ENCODE measurements at regions not wholly inside any gene's neighbourhood (a gene's known extent, or its start where the extent isn't known, plus 50 kb on each side); places are given as distances from the start of the nearest gene placed in this dataset.

- no peak for DNase-seq (ENCODE audit: low read depth in 2 of 2)
Measured at GRCh38 chr12:91922139-91922538, 223.5 kb downstream of the BTG1 start.

GRCh38 chr12:91921555-91921954, 224.1 kb downstream of the BTG1 start:
- no peak for DNase-seq (ENCODE audit: low read depth in 2 of 2)

GRCh38 chr12:91920741-91921140, 224.9 kb downstream of the BTG1 start:
- DNase-seq (ENCODE audit: low read depth in 2 of 2) = no peak

GRCh38 chr12:91920276-91920675, 225.4 kb downstream of the BTG1 start:
- DNase-seq (ENCODE audit: low read depth in 2 of 2) = no peak

- DNase-seq (ENCODE audit: low read depth in 2 of 2) = no peak
Measured at GRCh38 chr12:91918431-91918830, 227.2 kb downstream of the BTG1 start.

GRCh38 chr12:91914701-91915100, 230.9 kb downstream of the BTG1 start:
- DNase-seq (ENCODE audit: low read depth in 2 of 2) = no peak

- DNase-seq (ENCODE audit: low read depth in 2 of 2) = no peak
Measured at GRCh38 chr12:91913651-91914050, 232.0 kb downstream of the BTG1 start.

- DNase-seq (ENCODE audit: low read depth in 2 of 2) = no peak
Measured at GRCh38 chr12:91913124-91913523, 232.5 kb downstream of the BTG1 start.

GRCh38 chr12:91912178-91912577, 233.5 kb downstream of the BTG1 start:
- no peak for DNase-seq (ENCODE audit: low read depth in 2 of 2)

- no peak for DNase-seq (ENCODE audit: low read depth in 2 of 2)
Measured at GRCh38 chr12:91910871-91911388, 234.7 kb downstream of the BTG1 start.

- DNase-seq (ENCODE audit: low read depth in 2 of 2) = no peak
Measured at GRCh38 chr12:91902860-91903683, 242.6 kb downstream of the BTG1 start.

- no peak for DNase-seq (ENCODE audit: low read depth in 2 of 2)
Measured at GRCh38 chr12:91901381-91902074, 244.1 kb downstream of the BTG1 start.

- DNase-seq (ENCODE audit: low read depth in 2 of 2) = no peak
Measured at GRCh38 chr12:91900971-91901370, 244.7 kb downstream of the BTG1 start.

GRCh38 chr12:91899056-91899455, 246.6 kb downstream of the BTG1 start:
- DNase-seq (ENCODE audit: low read depth in 2 of 2) = no peak

- no peak for DNase-seq (ENCODE audit: low read depth in 2 of 2)
Measured at GRCh38 chr12:91897025-91897515, 248.6 kb downstream of the BTG1 start.

- no peak for DNase-seq (ENCODE audit: low read depth in 2 of 2)
Measured at GRCh38 chr12:91896286-91897024, 249.2 kb downstream of the BTG1 start.

GRCh38 chr12:91894911-91895310, 250.7 kb downstream of the BTG1 start:
- DNase-seq (ENCODE audit: low read depth in 2 of 2) = no peak

GRCh38 chr12:91893476-91893875, 252.2 kb downstream of the BTG1 start:
- no peak for DNase-seq (ENCODE audit: low read depth in 2 of 2)

GRCh38 chr12:91892081-91892855, 253.4 kb downstream of the BTG1 start:
- no peak for DNase-seq (ENCODE audit: low read depth in 2 of 2)

GRCh38 chr12:91890742-91891141, 254.9 kb downstream of the BTG1 start:
- DNase-seq (ENCODE audit: low read depth in 2 of 2) = no peak

- no peak for DNase-seq (ENCODE audit: low read depth in 2 of 2)
Measured at GRCh38 chr12:91889910-91890309, 255.7 kb downstream of the BTG1 start.

Data from stimulated activated CD8-positive, alpha-beta memory T cell treated with anti-CD3 and anti-CD28 coated beads, Interleukin-15, amount 100 ng/mL, for 4 hours (primary cell).